Testis (tissue), 2 donors: ENCODE measurements at regions not wholly inside any gene's neighbourhood (a gene's known extent, or its start where the extent isn't known, plus 50 kb on each side); places are given as distances from the start of the nearest gene placed in this dataset.
"Not testable (repeated sequence)": the region's sequence is repeated elsewhere in the genome, so short reads cannot be mapped to it uniquely, and the experiment has no call there.

Source experiments
- DNase-seq: peaks from one replicate; pipeline ENCODE4 v3.0.0-alpha.2; 2019
- H3K27ac ChIP-seq, 2 donors: fragments of 200-600 bp; sonication (generic); one replicate each; pipeline ENCODE4 v1.5.1; 2019
- H3K27me3 ChIP-seq: fragments of 200-600 bp; sonication (generic); one replicate; pipeline ENCODE4 v1.5.1; 2019
- H3K36me3 ChIP-seq: fragments of 200-600 bp; sonication (generic); one replicate; pipeline ENCODE4 v1.5.1; 2017; ENCODE audit warnings: low read depth; ENCODE audit errors: missing control alignments
- H3K4me1 ChIP-seq: fragments of 200-600 bp; sonication (generic); one replicate; pipeline ENCODE4 v1.5.1; 2019
- H3K4me3 ChIP-seq, 2 donors: fragments of 200-600 bp; sonication (generic); one replicate each; pipeline ENCODE4 v1.5.1; 2017 to 2019
- H3K9me3 ChIP-seq: fragments of 200-600 bp; sonication (generic); one replicate; pipeline ENCODE4 v1.5.1; 2017
- CTCF ChIP-seq, 3 experiments: fragments of 450-650 bp in 2 of 3; fragments of 200-600 bp in 1 of 3; sonication (generic) in 1 of 3; IDR thresholded peaks; one replicate each; pipeline ENCODE4 v1.5.1; 2016 to 2019; ENCODE audit warnings: antibody characterized with exemption in 3 of 3, mild to moderate bottlenecking in 2 of 3, moderate library complexity in 1 of 3
- POLR2A ChIP-seq: fragments of 450-650 bp; IDR thresholded peaks from one replicate; pipeline ENCODE4 v1.6.1; 2017; ENCODE audit warnings: antibody characterized with exemption, mild to moderate bottlenecking, moderate library complexity
- WGBS, 2 donors: methylation state at CpG; one replicate each; pipeline ENCODE4 v1.1.5; 2018; 5-methylcytosine and 5-hydroxymethylcytosine counted together
- intact Hi-C: fragments of 100-400 bp; cut with DNase I; formaldehyde crosslinking; loops from one replicate; pipeline ENCODE4 v1.15.1; 2023; ENCODE audit warnings: low total_unique reads

DNA sequence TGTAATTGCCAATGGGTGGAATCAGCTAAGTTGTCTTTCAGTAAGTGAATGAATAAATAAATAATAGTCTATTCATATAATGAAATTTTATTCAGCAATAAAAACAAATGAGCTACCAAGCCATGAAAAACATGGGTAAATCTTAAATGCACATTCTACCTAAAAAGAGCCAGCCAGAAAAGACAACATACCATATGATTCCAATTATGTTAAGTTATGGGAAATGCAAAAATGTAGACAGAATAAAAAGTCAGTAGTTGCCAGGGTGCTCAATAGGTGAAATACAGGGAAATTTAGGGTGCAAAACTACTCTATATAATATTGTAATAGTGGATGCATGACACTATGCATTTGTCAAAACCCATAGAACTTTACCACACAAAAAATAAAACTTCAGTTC lies 277.2 kb upstream of the EPHA6 start:
- intact Hi-C loops = no loop called here
- Histone ChIP-seq H3K9me3 (no peaks in the 10 kb centered on the region), H3K4me1 (no peaks in the 10 kb centered on the region), H3K27me3 (no peaks in the 10 kb centered on the region), H3K27ac (no peak overlapping the region), H3K36me3 (no peaks in the 10 kb centered on the region), H3K4me3 (no peak overlapping the region)
- DNase-seq = no peak
- TF ChIP-seq POLR2A = no peak
- no peak for TF ChIP-seq CTCF (IDR thresholded peaks at IDR 0.05)

DNA sequence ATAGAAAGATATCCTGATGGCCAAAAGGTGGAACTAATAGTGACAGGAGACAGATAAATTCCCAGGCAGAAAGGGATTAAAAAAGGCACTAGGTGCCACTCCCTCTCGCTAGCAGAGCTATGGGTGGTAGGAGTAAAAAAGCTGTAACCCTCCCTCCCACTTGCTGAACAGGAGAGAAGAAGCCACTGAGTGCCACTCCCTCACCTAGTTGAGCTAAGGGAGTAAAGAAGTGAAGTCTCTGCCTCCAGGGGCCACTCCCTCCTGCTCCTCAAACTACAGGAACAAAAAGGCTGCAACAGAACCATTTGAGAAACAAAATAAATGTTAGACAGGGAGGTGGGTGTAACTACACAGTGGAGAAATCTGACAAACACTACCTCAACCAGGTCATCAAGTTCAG lies 276.2 kb upstream of the EPHA6 start:
- Histone ChIP-seq H3K27me3 (no peaks in the 10 kb centered on the region), H3K4me3 (no peak overlapping the region), H3K9me3 (no peaks in the 10 kb centered on the region), H3K4me1 (no peaks in the 10 kb centered on the region), H3K27ac (no peak overlapping the region), H3K36me3 (no peaks in the 10 kb centered on the region)
- no peak for DNase-seq
- WGBS, 2 donors = 70 to 75% methylated on average over 1 of the region's 1 CpG
- intact Hi-C loops = no loop called here
- TF ChIP-seq CTCF (IDR thresholded peaks at IDR 0.05) (no peak), POLR2A (no peak)

DNA sequence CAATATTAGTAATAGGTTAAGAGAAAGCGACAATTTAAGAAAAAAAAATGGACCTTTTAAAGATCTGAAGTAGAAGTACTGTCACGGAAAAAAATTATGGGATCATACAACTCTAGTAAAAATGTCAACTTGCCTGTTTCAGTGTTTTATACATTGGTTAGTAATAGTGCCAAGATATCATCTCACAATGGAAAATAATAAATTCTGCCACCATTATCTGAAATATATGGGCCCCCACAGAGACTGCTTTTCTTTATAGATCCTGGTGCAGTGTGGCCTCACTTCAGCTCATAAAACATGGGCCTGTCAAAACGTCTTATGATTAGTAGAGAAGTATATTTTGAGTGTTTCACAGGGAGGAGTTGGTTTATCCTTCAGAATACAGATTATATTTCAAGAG lies 266.3 kb upstream of the EPHA6 start:
- 45 to 72% methylated on average over 3 of the region's 3 CpGs for WGBS, 2 donors
- DNase-seq = no peak

DNA sequence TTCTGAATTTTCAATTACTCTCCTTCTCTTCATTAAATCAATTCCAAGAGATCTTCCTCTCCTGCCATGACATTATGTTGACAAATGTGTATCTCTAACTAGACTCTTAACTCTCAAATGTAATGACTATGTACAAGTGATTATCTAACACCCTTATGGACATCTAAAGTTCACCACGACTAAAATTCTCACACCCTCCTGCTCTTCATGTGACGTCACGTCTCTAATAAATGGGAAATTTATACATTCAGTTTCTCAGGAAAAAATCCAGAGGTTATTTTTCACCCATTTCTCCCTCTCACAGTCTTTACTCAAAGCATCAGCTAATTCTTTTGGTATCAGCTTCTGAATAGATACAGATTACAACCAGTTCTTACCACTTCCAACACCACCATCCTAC lies 237.5 kb upstream of the EPHA6 start:
- intact Hi-C loops = no loop called here
- no peaks in the 10 kb centered on the region for H3K27me3 ChIP-seq
- no peak overlapping the region for H3K27ac ChIP-seq
- H3K4me3 ChIP-seq = no peak overlapping the region
- 83 to 91% methylated on average over 3 of the region's 3 CpGs for WGBS, 2 donors
- H3K9me3 ChIP-seq = no peaks in the 10 kb centered on the region
- H3K4me1 ChIP-seq = no peaks in the 10 kb centered on the region
- no peak for TF ChIP-seq POLR2A
- no peak for TF ChIP-seq CTCF (IDR thresholded peaks at IDR 0.05)
- no peak for DNase-seq
- no peaks in the 10 kb centered on the region for H3K36me3 ChIP-seq

More for the DNA sequence above, 266.3 kb upstream of the EPHA6 start:
- no peak overlapping the region for H3K4me3 ChIP-seq
- H3K27ac ChIP-seq = no peak overlapping the region
- H3K27me3 ChIP-seq = no peaks in the 10 kb centered on the region
- no peaks in the 10 kb centered on the region for H3K36me3 ChIP-seq
- H3K4me1 ChIP-seq = no peaks in the 10 kb centered on the region
- intact Hi-C loops = no loop called here
- no peaks in the 10 kb centered on the region for H3K9me3 ChIP-seq
- TF ChIP-seq CTCF (IDR thresholded peaks at IDR 0.05) (no peak), POLR2A (no peak)

DNA sequence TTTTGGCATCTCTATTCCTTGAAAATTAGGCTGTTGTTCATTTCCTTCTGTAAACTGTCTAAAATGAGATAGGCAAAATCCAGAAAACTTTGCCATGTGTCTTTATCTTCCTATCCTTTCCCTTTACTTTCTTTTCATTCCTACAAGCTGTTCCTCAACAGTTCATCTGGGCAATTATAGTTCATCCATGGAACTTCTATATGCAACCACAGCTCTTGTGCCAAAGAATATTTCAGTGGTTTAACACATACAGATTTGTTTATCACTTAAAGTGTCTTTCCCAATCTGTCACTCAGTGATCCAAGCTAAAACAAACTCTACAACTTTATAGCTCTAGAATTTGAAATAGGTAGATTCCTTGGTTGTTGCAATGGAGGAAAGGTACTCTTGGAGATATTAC lies 230.3 kb upstream of the EPHA6 start:
- H3K27me3 ChIP-seq = no peaks in the 10 kb centered on the region
- H3K4me1 ChIP-seq = no peaks in the 10 kb centered on the region
- no peak overlapping the region for H3K27ac ChIP-seq
- no peaks in the 10 kb centered on the region for H3K36me3 ChIP-seq
- no peak for DNase-seq
- intact Hi-C loops = no loop called here
- H3K9me3 ChIP-seq = no peaks in the 10 kb centered on the region
- no peak overlapping the region for H3K4me3 ChIP-seq
- TF ChIP-seq CTCF (IDR thresholded peaks at IDR 0.05) = no peak
- no peak for TF ChIP-seq POLR2A

- H3K4me1 ChIP-seq, DNase-seq: not testable (repeated sequence)
- 82 to 92% methylated on average over 2 to 6 of the region's 6 CpGs for WGBS, 2 donors
Observed at GRCh38 chr3:96606865-96607264, 207.5 kb upstream of the EPHA6 start.

More at GRCh38 chr3:96606865-96607264, 207.5 kb upstream of the EPHA6 start:
- H3K4me3 ChIP-seq, H3K36me3 ChIP-seq, H3K9me3 ChIP-seq, intact Hi-C loops, H3K27ac ChIP-seq, H3K27me3 ChIP-seq: not testable (repeated sequence)
